ENCODE measurements at regions not wholly inside any gene's neighbourhood (a gene's known extent, or its start where the extent isn't known, plus 50 kb on each side); places are given as distances from the start of the nearest gene placed in this dataset.
"Not testable (repeated sequence)": the region's sequence is repeated elsewhere in the genome, so short reads cannot be mapped to it uniquely, and the experiment has no call there.

GRCh38 chr7:68399991-68400590 lies 1198.2 kb upstream of the AUTS2 start:
- no peak for DNase-seq (ENCODE audit: low spot score)

GRCh38 chr7:68400783-68401182 lies 1197.5 kb upstream of the AUTS2 start:
- DNase-seq (ENCODE audit: low spot score) = no peak

- no peak for DNase-seq (ENCODE audit: low spot score)
These were observed 1197.0 kb upstream of the AUTS2 start for GRCh38 chr7:68401313-68401712.

- DNase-seq (ENCODE audit: low spot score) = no peak
These were observed 1191.8 kb upstream of the AUTS2 start for GRCh38 chr7:68406480-68406879.

- DNase-seq (ENCODE audit: low spot score) = no peak
These were observed 1190.8 kb upstream of the AUTS2 start for GRCh38 chr7:68407460-68407859.

GRCh38 chr7:68408873-68409272 lies 1189.4 kb upstream of the AUTS2 start:
- no peak for DNase-seq (ENCODE audit: low spot score)

GRCh38 chr7:68409851-68410250 lies 1188.4 kb upstream of the AUTS2 start:
- no peak for DNase-seq (ENCODE audit: low spot score)

- DNase-seq (ENCODE audit: low spot score) = not testable (repeated sequence)
These were observed 1187.6 kb upstream of the AUTS2 start for GRCh38 chr7:68410693-68411092.

- DNase-seq (ENCODE audit: low spot score) = no peak
These were observed 1186.5 kb upstream of the AUTS2 start for GRCh38 chr7:68411742-68412141.

GRCh38 chr7:68414631-68415425 lies 1183.4 kb upstream of the AUTS2 start:
- DNase-seq (ENCODE audit: low spot score) = no peak

- DNase-seq (ENCODE audit: low spot score) = no peak
These were observed 1181.3 kb upstream of the AUTS2 start for GRCh38 chr7:68417002-68417401.

GRCh38 chr7:68417659-68418058 lies 1180.6 kb upstream of the AUTS2 start:
- no peak for DNase-seq (ENCODE audit: low spot score)

GRCh38 chr7:68420342-68421192 lies 1177.7 kb upstream of the AUTS2 start:
- no peak for DNase-seq (ENCODE audit: low spot score)

- DNase-seq (ENCODE audit: low spot score) = no peak
These were observed 1176.6 kb upstream of the AUTS2 start for GRCh38 chr7:68421712-68422111.

- DNase-seq (ENCODE audit: low spot score) = no peak
These were observed 1176.0 kb upstream of the AUTS2 start for GRCh38 chr7:68422281-68422680.

- no peak for DNase-seq (ENCODE audit: low spot score)
These were observed 1174.9 kb upstream of the AUTS2 start for GRCh38 chr7:68423356-68423755.

GRCh38 chr7:68424658-68425297 lies 1173.5 kb upstream of the AUTS2 start:
- no peak for DNase-seq (ENCODE audit: low spot score)

GRCh38 chr7:68425377-68425776 lies 1172.9 kb upstream of the AUTS2 start:
- DNase-seq (ENCODE audit: low spot score) = no peak

GRCh38 chr7:68429411-68430117 lies 1168.7 kb upstream of the AUTS2 start:
- no peak for DNase-seq (ENCODE audit: low spot score)

GRCh38 chr7:68432585-68432984 lies 1165.7 kb upstream of the AUTS2 start:
- no peak for DNase-seq (ENCODE audit: low spot score)

- DNase-seq (ENCODE audit: low spot score) = no peak
These were observed 1164.7 kb upstream of the AUTS2 start for GRCh38 chr7:68433462-68434070.
